Stimulated activated CD8-positive, alpha-beta memory T cell treated with anti-CD3 and anti-CD28 coated beads, Interleukin-7, amount 100 ng/mL, for 4 hours (primary cell): ENCODE measurements at regions not wholly inside any gene's neighbourhood (a gene's known extent, or its start where the extent isn't known, plus 50 kb on each side); places are given as distances from the start of the nearest gene placed in this dataset.

Source experiments
- DNase-seq, 2 donors: peaks; one replicate each; pipeline ENCODE4 v3.0.0-alpha.2; 2020; ENCODE audit warnings: low read depth in 2 of 2

GRCh38 chr16:85390511-85391174 lies 222.5 kb upstream of the GSE1 start:
- DNase-seq, result no peak

GRCh38 chr16:85391175-85391707 lies 221.9 kb upstream of the GSE1 start:
- DNase-seq, result no peak

GRCh38 chr16:85391769-85392583 lies 221.1 kb upstream of the GSE1 start:
- DNase-seq, result no peak

- DNase-seq, result no peak
Measured at GRCh38 chr16:85392756-85393673, 220.1 kb upstream of the GSE1 start.

GRCh38 chr16:85393674-85394451 lies 219.3 kb upstream of the GSE1 start:
- peak; percentile 14 to 49 for DNase-seq

GRCh38 chr16:85394456-85395206 lies 218.5 kb upstream of the GSE1 start:
- DNase-seq, result no peak

- DNase-seq, result no peak
Measured at GRCh38 chr16:85395207-85395912, 217.8 kb upstream of the GSE1 start.

GRCh38 chr16:85395913-85396878 lies 216.9 kb upstream of the GSE1 start:
- no peak for DNase-seq

- no peak for DNase-seq
Measured at GRCh38 chr16:85396879-85397871, 215.9 kb upstream of the GSE1 start.

- DNase-seq, result no peak
Measured at GRCh38 chr16:85398050-85398451, 215.1 kb upstream of the GSE1 start.

- no peak for DNase-seq
Measured at GRCh38 chr16:85398688-85399582, 214.2 kb upstream of the GSE1 start.

- no peak for DNase-seq
Measured at GRCh38 chr16:85399583-85400284, 213.4 kb upstream of the GSE1 start.

- DNase-seq, result no peak
Measured at GRCh38 chr16:85400305-85401205, 212.6 kb upstream of the GSE1 start.

- no peak for DNase-seq
Measured at GRCh38 chr16:85401370-85401916, 211.7 kb upstream of the GSE1 start.
